ENCODE measurements at regions not wholly inside any gene's neighbourhood (a gene's known extent, or its start where the extent isn't known, plus 50 kb on each side); places are given as distances from the start of the nearest gene placed in this dataset.

DNA sequence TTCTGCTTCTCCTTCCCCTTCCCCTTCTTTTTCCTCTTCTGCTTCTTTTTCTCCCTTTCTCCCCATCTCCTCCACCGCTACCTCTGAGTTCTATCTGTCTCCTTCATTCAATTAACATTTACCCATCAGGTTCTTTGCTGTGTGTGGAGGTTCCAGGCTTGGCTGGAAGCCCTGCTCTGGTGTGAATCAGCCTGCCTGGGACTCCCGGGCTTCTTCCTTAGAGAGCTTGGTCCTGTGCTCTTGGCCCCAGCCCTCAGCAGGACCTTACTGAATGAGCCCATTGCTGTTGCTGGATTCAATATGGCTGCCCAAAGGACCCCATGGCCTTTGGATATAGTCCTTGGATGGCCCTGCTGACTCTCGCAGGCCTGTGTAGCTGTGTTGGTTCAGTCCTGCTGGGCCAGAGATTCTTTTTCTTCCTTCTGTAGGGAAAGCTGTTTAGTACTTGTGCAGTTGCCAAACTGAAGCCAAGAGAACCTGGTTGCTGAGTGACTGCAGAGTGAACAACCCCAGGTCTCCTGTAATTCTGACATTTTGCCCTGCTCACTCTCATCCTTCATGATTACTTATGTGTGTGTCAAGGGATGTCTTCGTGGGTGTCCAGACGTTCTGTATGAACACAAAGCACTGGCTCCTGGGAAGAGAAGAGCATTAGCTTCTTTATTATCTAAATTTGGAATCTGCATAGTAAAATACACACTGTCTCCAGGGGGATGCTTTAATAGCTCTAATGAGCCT is 81.0 kb upstream of the ZBED5 start:
- no peak overlapping the region for H3K18ac ChIP-seq (ENCODE audit: extremely low read depth, low read length)
- no peak overlapping the region for H2AFZ ChIP-seq (ENCODE audit: low read length)
- H3K23ac ChIP-seq (ENCODE audit: insufficient read length) = no peak overlapping the region
- no peaks in the 10 kb centered on the region for H3K27me3 ChIP-seq (replicated peaks in 1 of 4; ENCODE audit: control insufficient read depth in 3 of 4, extremely low read depth in 1 of 4, insufficient read depth in 3 of 4, low read length in 3 of 4)
- no peaks in the 10 kb centered on the region for H3K36me3 ChIP-seq (ENCODE audit: control insufficient read depth in 2 of 4, insufficient read depth in 4 of 4, low read length in 3 of 4)
- no peak overlapping the region for H2AK5ac ChIP-seq (ENCODE audit: low read depth, low read length)
- no peak overlapping the region for H2BK12ac ChIP-seq (ENCODE audit: low read depth, low read length)
- H3K4ac ChIP-seq (replicated peaks; ENCODE audit: insufficient read length, low read depth, low read length) = no peak overlapping the region
- H3K79me1 ChIP-seq (ENCODE audit: low read depth, low read length) = no peaks in the 10 kb centered on the region
- no peak for DNase-seq (ENCODE audit: low read depth in 1 of 2, low spot score in 2 of 2)
- no peak overlapping the region for H3K27ac ChIP-seq (ENCODE audit: low read depth, low read length)
- no peaks in the 10 kb centered on the region for H3K9me3 ChIP-seq (ENCODE audit: insufficient read depth in 2 of 2, low read depth in 1 of 2, low read length in 1 of 2)
- H4K20me1 ChIP-seq (replicated peaks in 1 of 2; ENCODE audit: control insufficient read depth in 1 of 2, insufficient read depth in 2 of 2, low read length in 2 of 2) = no peaks in the 10 kb centered on the region
- H2BK120ac ChIP-seq (replicated peaks; ENCODE audit: low read depth, low read length) = no peak overlapping the region
- 81% methylated on average over 5 of the region's 5 CpGs; no CpG with 5 or more reads in 1 of the 2 experiments for WGBS, 2 experiments (ENCODE audit: extremely low coverage in 1 of 2, insufficient coverage in 1 of 2, insufficient read length in 1 of 2, insufficient replicate concordance in 2 of 2, low coverage in 1 of 2, low lambda C conversion rate in 2 of 2, missing lambda C conversion rate in 1 of 2)
- no peak overlapping the region for H3K14ac ChIP-seq (ENCODE audit: insufficient read length)
- no peak overlapping the region for H2BK20ac ChIP-seq (ENCODE audit: low read length)
- H3K9ac ChIP-seq (replicated peaks in 1 of 4; ENCODE audit: extremely low read depth in 1 of 4, low read depth in 3 of 4, low read length in 3 of 4) = no peak overlapping the region
- ChIA-PET CTCF (ENCODE audit: partially characterized antibody) (interaction anchor here (0.7 to 1.2 kb wide), 4 partner anchors 83 to 850 kb away, joined by 3 to 5 read pairs (median 4); no protein-coding TSS in a partner anchor), POLR2A (ENCODE audit: partially characterized antibody) (interaction anchor here (0.6 to 1.0 kb wide), 2 partner anchors 81 to 1016 kb away, joined by 3 to 5 read pairs; partner anchors contain the start of gene ZBED5)
- peaks cover 2% of the 10 kb centered on the region; the same call in 1 of the 2 replicates for H3K23me2 ChIP-seq (ENCODE audit: low read depth, low read length)
- H2BK15ac ChIP-seq (ENCODE audit: low read length) = no peak overlapping the region
- H4K8ac ChIP-seq (ENCODE audit: extremely low read depth, insufficient read depth, low read length) = no peak overlapping the region; the same call in 1 of the 2 replicates
- H3K4me1 ChIP-seq (replicated peaks in 1 of 4; ENCODE audit: control insufficient read depth in 3 of 4, insufficient read depth in 4 of 4, low read length in 3 of 4) = no peaks in the 10 kb centered on the region
- no peak for FAIRE-seq
- no peak overlapping the region for H3K56ac ChIP-seq (replicated peaks; ENCODE audit: insufficient read length, low read depth, low read length)
- no peak overlapping the region for H3K4me3 ChIP-seq (ENCODE audit: extremely low read depth in 1 of 4, insufficient read depth in 2 of 4, low read depth in 3 of 4, low read length in 4 of 4)
- no peak overlapping the region for H4K91ac ChIP-seq (replicated peaks; ENCODE audit: insufficient read length, low read length)
- H3K79me2 ChIP-seq (ENCODE audit: control insufficient read depth in 1 of 2, insufficient read depth in 2 of 2, low read length in 2 of 2) = no peaks in the 10 kb centered on the region; a peak in 1 of 4 replicates
- no peak overlapping the region for H3K4me2 ChIP-seq (ENCODE audit: insufficient read depth in 1 of 2, low read depth in 2 of 2, low read length in 2 of 2)
- H2BK5ac ChIP-seq (ENCODE audit: low read depth, low read length) = no peak overlapping the region
- no peak overlapping the region for H4K5ac ChIP-seq (ENCODE audit: insufficient read length, low read depth, low read length)
- TF ChIP-seq TAF1 (IDR thresholded peaks at IDR 0.05; ENCODE audit: low read depth, low read length) (no peak), SIRT6 (IDR thresholded peaks at IDR 0.05; ENCODE audit: low read length) (no peak), RFX5 (IDR thresholded peaks at IDR 0.05; ENCODE audit: borderline replicate concordance, low read depth, low read length) (no peak), RNF2 (IDR thresholded peaks at IDR 0.05; ENCODE audit: borderline replicate concordance, low read depth, low read length, missing control alignments, poor library complexity, severe bottlenecking) (no peak), SP4 (IDR thresholded peaks at IDR 0.05; ENCODE audit: low read length) (no peak), MAFK (IDR thresholded peaks at IDR 0.05; ENCODE audit: low read depth, low read length) (no peak), ASH2L (IDR thresholded peaks at IDR 0.05; ENCODE audit: low read length) (no peak), POU5F1 (IDR thresholded peaks at IDR 0.05; ENCODE audit: low read depth, low read length) (no peak), CBX8 (IDR thresholded peaks at IDR 0.05; ENCODE audit: borderline replicate concordance, low read depth, low read length) (no peak), KDM5A (IDR thresholded peaks at IDR 0.05; ENCODE audit: low read length) (no peak), YY1 (IDR thresholded peaks at IDR 0.05; ENCODE audit: low read depth, low read length) (no peak), CTBP2 (IDR thresholded peaks at IDR 0.05; ENCODE audit: borderline replicate concordance, insufficient read depth, insufficient read length, low read length) (no peak), NANOG (IDR thresholded peaks at IDR 0.05; ENCODE audit: insufficient read depth, low read depth, low read length, poor library complexity, severe bottlenecking) (no peak)

Data from H1 (cell line).